Stimulated activated naive B cell treated with anti-CD40 and anti-IgM and Interleukin-4, amounts not matched to agents 10 μg/mL and 1 μg/mL and 100 μg/mL, for 72 hours (primary cell): ENCODE measurements at regions not wholly inside any gene's neighbourhood (a gene's known extent, or its start where the extent isn't known, plus 50 kb on each side); places are given as distances from the start of the nearest gene placed in this dataset.

Source experiments
- ATAC-seq, 2 donors: fragments of 150-1000 bp; cut with Tn5 transposase; replicated peaks; 2 replicates each; pipeline ENCODE4 v1.10.0; 2021; ENCODE audit warnings: moderate library complexity in 1 of 2
- DNase-seq: peaks from one replicate; pipeline ENCODE4 v3.0.0; 2021
- H3K27ac Mint-ChIP-seq: one replicate; pipeline ENCODE4 v1.8.0; 2022; ENCODE audit warnings: mild to moderate bottlenecking, mixed read lengths
- H3K27me3 Mint-ChIP-seq, 2 donors: one replicate each; pipeline ENCODE4 v1.8.0; 2022; ENCODE audit warnings: mixed read lengths in 2 of 2
- H3K36me3 Mint-ChIP-seq, 2 donors: one replicate each; pipeline ENCODE4 v1.8.0; 2022; ENCODE audit warnings: mixed read lengths in 2 of 2, mild to moderate bottlenecking in 1 of 2
- H3K4me1 Mint-ChIP-seq, 2 donors: one replicate each; pipeline ENCODE4 v1.8.0; 2022; ENCODE audit warnings: mixed read lengths in 2 of 2, mild to moderate bottlenecking in 1 of 2
- H3K4me3 Mint-ChIP-seq, 2 donors: one replicate each; pipeline ENCODE4 v1.8.0; 2022; ENCODE audit warnings: mild to moderate bottlenecking in 2 of 2, mixed read lengths in 2 of 2, moderate library complexity in 1 of 2
- H3K9me3 Mint-ChIP-seq, 2 donors: one replicate each; pipeline ENCODE4 v1.8.0; 2022; ENCODE audit warnings: mixed read lengths in 2 of 2, mild to moderate bottlenecking in 1 of 2

DNA sequence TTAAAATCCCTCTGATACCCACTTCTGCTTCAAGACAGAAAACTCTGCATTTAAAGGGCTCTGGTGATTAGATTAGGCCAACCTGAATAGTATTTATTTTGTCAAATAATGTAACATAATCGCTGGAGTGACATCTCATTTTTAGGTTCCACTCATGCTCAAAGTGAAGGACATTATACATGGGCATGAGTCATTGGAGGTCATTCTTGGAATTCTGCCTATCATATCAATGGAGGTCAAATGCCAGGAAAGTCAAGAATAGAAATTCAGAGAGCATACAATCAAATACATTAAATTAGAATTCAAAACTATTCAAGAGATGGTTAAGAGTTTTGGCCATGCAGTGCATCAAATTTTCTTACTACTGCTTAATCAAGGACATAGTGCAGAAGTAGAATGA, 50.8 kb upstream of the PRSS1 start:
- Mint-ChIP-seq H3K9me3 (no peaks in the 10 kb centered on the region), H3K27ac (no peak overlapping the region), H3K4me1 (no peaks in the 10 kb centered on the region), H3K4me3 (no peak overlapping the region), H3K27me3 (peaks cover 11% of the 10 kb centered on the region in 2 donors), H3K36me3 (no peaks in the 10 kb centered on the region)
- ATAC-seq (no peak), DNase-seq (no peak)

DNA sequence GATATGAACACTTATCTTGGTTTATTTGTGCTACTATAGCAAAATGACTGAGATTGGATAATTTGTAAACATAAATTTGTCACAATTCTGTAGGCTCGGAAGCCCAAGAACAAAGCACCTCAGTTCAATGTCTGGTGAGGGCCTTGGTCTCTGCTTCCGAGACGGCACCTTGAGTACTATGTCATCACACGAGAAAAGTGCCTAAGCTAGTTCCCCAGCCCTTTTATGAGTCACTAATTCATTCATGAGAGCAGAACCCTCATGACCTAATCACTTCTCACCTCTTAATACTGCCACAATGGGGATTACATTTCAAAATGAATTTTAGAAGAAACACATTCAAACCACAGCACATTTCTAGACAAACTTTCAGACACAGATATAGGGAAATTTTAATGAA, 52.0 kb upstream of the PRSS1 start:
- Mint-ChIP-seq H3K27me3 (peaks cover 11% of the 10 kb centered on the region in 2 donors), H3K4me1 (no peaks in the 10 kb centered on the region), H3K9me3 (no peaks in the 10 kb centered on the region), H3K4me3 (no peak overlapping the region), H3K36me3 (no peaks in the 10 kb centered on the region), H3K27ac (no peak overlapping the region)
- no peak for DNase-seq
- no peak for ATAC-seq

DNA sequence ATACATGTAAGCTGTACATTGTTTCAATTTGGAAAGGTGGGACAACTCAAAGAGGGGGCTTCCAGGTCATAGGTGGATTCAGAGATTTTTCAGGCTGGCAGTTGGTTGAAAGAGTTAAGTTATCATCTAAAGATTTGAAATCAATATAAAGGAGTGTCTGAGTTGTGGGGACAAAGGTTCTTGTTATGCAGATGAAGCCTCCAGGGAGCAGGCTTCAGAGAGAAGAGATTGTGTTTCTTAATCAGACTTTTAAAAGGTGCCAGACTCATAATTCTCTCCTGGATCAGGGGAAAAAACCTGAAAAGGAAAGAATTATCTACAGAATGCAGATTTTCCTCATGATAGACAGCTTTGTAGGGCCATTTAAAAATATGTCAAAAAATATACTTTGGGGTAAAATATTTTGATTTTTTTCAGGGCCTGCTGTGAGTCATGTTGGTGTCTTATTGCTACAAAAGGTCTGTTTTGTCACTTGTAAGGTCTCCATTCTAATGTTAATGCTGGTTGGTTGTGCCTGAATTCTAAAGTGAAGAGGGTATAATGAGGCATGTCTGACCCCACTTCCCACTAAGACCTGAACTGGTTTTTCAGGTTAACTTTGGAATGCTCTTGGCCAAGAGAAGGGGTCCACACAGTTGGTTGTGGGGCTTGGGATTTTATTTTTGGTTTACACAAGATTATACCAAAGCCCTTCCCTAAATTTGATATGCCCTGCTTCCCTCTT, 52.7 kb upstream of the PRSS1 start:
- H3K27me3 Mint-ChIP-seq, result peaks cover 11% of the 10 kb centered on the region in 2 donors
- no peak for DNase-seq
- no peak overlapping the region for H3K4me3 Mint-ChIP-seq
- no peaks in the 10 kb centered on the region for H3K36me3 Mint-ChIP-seq
- ATAC-seq, result no peak
- H3K27ac Mint-ChIP-seq, result no peak overlapping the region
- no peaks in the 10 kb centered on the region for H3K4me1 Mint-ChIP-seq
- no peaks in the 10 kb centered on the region for H3K9me3 Mint-ChIP-seq

DNA sequence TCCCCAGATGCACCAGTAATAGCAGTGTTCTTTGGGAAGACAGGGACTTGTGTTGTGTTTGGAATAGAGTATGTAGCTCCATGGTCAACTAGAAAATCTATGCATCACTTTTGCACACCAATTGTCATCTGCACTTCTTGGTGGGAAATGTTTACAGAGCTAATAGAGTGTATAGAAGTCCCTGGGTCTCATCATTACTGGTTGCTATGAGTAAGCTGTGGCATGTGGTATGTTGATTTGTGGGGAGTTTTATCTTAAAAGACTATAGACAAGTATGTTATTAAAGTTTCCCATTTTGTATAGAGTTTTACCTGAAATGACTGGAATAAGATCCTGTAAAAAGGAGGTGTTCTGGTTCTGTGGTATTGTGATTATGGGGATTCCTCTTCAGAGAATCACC, 55.4 kb upstream of the PRSS1 start:
- Mint-ChIP-seq H3K9me3 (no peaks in the 10 kb centered on the region), H3K27ac (no peak overlapping the region), H3K27me3 (peaks cover 11% of the 10 kb centered on the region in 2 donors), H3K4me3 (no peak overlapping the region), H3K4me1 (peaks cover 6 to 10% of the 10 kb centered on the region in 2 donors), H3K36me3 (no peaks in the 10 kb centered on the region)
- DNase-seq (no peak), ATAC-seq (no peak)

DNA sequence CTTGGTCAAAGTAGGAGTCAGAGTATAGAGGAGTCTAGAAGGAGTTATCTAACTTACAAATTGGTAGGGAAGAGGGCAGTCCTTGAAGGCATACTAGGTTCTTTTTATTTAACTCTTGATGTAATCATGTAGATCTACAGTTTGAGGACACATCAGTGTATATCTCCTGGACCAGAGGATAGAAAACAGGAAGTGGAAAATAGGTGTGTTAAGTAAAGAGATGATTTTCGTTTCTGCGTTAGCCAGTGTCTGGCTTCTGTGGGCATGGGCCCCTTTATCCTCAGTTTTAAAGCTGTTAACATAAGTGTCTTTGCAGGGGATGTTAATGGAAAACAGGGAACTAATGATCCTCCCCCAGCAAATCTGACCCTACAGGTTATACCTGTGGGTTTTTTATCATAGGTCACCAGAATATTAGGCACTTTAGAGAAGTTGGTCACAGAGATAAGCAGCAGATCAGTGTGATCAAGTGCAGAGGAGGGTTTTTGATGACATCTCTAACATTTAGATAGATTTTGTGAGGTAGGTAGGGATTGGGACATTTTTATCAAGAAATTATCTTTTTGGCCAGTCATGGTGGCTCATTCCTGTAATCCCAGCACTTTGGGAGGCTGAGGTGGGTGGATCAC, 58.6 kb upstream of the PRSS1 start:
- no peak overlapping the region for H3K27ac Mint-ChIP-seq
- H3K9me3 Mint-ChIP-seq, result no peaks in the 10 kb centered on the region
- no peak overlapping the region for H3K4me3 Mint-ChIP-seq
- DNase-seq, result no peak
- H3K4me1 Mint-ChIP-seq, result peaks cover 6 to 10% of the 10 kb centered on the region in 2 donors
- ATAC-seq, result peak; percentile 67 to 73
- no peaks in the 10 kb centered on the region for H3K36me3 Mint-ChIP-seq
- H3K27me3 Mint-ChIP-seq, result peaks cover 4 to 7% of the 10 kb centered on the region in 2 donors

DNA sequence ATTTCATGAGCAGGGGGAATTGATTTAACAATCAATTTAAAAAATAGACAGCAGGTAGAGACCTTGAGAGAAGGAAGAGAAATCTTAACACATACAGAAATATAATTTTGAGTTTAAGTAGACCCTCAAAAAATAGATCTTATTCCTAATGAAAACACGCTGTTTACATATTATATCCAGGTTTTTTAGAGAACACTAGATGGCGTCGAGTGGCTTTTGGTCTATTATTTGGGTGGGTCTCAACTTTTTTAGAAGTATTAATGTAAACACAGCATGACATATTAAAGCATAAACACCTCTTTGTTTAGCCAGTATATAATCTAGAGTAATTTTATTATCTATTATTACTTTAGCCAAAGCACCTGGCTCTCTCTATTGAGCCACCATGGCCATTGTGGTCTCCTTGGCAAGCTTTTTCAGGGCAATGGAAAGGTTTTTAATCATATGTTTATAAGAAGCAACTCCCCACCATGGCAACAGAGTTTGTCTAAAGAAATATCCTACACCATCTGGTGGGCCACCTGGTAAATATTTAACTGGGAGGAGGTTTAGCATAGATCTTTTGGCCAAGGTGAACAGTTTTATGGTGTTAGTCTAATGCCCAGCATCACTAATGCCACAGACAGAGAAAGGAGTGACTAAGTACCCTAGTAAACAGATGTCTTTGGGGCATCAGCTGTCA, 59.7 kb upstream of the PRSS1 start:
- peaks cover 6 to 10% of the 10 kb centered on the region in 2 donors for H3K4me1 Mint-ChIP-seq
- H3K36me3 Mint-ChIP-seq, result no peaks in the 10 kb centered on the region
- H3K4me3 Mint-ChIP-seq, result no peak overlapping the region
- H3K27me3 Mint-ChIP-seq, result no peaks in the 10 kb centered on the region
- H3K27ac Mint-ChIP-seq, result no peak overlapping the region
- ATAC-seq (no peak), DNase-seq (no peak)
- no peaks in the 10 kb centered on the region for H3K9me3 Mint-ChIP-seq

DNA sequence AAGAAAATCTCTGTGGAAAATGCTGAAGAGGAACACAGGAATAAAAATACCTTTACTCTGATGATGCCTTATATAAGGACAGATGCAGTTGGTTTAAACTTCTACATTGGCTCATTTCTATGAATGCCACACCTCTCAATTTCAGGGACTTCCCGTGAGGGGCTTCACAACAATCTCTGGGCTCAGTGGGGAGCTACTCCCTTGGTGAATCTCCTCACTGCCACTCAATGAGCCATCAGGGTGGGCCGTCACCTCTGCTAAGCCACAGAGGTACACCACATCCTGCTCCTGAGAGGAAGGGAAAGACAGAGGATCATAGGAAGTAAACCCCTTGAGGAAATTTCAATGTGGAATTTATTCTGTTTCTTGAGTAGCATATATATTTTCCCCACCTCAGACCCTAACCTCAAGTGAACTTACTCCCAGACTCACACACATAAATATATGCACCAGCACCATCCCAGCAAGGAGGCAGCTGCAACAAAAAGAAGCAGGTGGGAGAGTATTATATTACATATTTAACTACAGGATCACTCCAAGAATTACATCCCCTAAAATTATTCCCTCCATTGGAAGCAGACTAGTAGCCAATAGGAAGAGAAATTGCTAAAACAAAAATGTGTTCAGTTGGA, 63.3 kb upstream of the PRSS1 start:
- Mint-ChIP-seq H3K27ac (no peak overlapping the region), H3K36me3 (no peaks in the 10 kb centered on the region), H3K4me1 (peaks cover 7% of the 10 kb centered on the region in 2 donors), H3K27me3 (peaks cover 14 to 15% of the 10 kb centered on the region in 2 donors), H3K9me3 (no peaks in the 10 kb centered on the region), H3K4me3 (no peak overlapping the region)
- DNase-seq (no peak), ATAC-seq (no peak)

DNA sequence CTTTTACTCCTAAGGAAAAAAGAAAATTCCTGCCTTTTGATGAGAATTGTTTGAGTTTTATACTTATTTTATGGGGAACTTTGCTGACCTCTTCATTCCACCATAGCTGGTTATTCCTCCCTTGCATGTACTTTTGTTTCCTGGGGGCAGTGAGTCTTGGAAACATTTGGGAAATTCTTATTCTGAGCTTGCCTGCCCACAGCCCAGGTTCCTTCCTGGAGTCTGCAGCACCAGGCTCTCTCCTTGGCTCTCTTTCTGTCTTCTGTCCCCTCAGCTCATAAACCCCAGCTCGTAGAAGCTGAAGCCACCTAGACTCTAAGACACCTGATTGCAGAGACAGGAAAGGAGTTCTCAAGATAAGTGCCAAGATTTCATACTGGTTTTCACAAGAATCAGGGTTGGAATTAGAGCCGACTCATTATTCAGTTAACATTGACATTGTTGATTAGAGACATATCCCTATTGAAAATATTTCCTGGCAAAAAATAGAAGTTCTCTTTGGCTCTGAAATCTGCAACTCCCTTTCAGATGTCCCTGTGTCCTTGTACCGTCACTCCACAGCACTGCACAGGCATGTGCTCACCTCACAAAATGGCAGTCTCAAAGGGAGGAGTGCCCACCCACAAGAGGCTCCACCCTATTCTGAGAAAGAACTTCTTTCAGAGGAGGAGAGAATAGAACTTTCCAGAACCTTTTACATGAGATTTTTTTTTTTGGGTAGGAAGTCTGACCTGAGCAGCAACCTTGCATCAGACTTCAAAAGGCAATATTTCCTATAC, 67.8 kb upstream of the PRSS1 start:
- H3K4me3 Mint-ChIP-seq, result no peak overlapping the region
- no peak overlapping the region for H3K27ac Mint-ChIP-seq
- DNase-seq (no peak), ATAC-seq (no peak)
- peaks cover 0 to 2% of the 10 kb centered on the region in 2 donors for H3K4me1 Mint-ChIP-seq
- H3K27me3 Mint-ChIP-seq, result peaks cover 14 to 15% of the 10 kb centered on the region in 2 donors
- peaks cover 2 to 8% of the 10 kb centered on the region in 2 donors for H3K36me3 Mint-ChIP-seq
- peaks cover 6% of the 10 kb centered on the region in 2 donors for H3K9me3 Mint-ChIP-seq

DNA sequence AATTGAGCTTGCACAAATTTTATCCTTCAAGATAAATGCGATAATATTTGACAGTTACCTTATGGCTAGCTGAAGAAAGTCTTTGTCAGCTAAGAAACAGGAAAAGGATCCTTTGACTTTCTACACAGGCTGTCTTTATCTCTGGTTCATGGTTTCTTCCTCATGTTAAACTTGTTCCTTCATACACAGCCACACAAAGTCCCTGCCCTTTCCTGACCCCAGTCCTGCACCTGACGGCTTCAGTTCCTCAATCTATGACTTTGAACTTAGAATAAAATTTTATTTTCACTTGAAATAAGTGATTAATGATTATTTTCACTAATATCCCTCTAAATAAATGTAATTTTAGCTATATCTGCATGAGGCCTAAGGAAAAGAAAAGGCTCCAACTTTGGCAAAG, 77.8 kb upstream of the PRSS1 start:
- Mint-ChIP-seq H3K4me3 (no peak overlapping the region), H3K9me3 (no peaks in the 10 kb centered on the region), H3K4me1 (peaks cover 24 to 35% of the 10 kb centered on the region in 2 donors), H3K27me3 (no peaks in the 10 kb centered on the region), H3K27ac (no peak overlapping the region), H3K36me3 (no peaks in the 10 kb centered on the region)
- no peak for DNase-seq
- ATAC-seq, result peak; percentile 45 to 54

DNA sequence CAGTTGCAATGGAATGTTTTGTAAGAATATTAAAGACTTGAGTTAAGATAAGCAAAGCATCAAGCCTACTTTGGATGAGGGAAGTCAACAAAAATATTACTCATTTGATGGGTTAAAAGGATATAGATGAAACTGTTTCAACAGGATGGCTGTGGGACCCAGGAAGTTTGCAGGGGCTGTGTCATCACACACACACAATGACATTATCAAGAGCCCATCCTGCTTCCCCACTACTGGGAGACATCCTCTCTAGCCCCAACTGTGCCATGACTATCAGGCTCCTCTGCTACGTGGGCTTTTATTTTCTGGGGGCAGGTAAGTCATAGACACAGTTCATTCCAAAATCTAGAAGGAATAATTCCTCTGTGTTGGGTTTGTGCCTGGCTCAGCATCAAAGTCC, 78.8 kb upstream of the PRSS1 start:
- ATAC-seq (no peak), DNase-seq (no peak)
- Mint-ChIP-seq H3K4me1 (peaks cover 24 to 35% of the 10 kb centered on the region in 2 donors), H3K27ac (peak overlapping the region; percentile 25), H3K36me3 (no peaks in the 10 kb centered on the region), H3K4me3 (no peak overlapping the region), H3K27me3 (no peaks in the 10 kb centered on the region), H3K9me3 (no peaks in the 10 kb centered on the region)

DNA sequence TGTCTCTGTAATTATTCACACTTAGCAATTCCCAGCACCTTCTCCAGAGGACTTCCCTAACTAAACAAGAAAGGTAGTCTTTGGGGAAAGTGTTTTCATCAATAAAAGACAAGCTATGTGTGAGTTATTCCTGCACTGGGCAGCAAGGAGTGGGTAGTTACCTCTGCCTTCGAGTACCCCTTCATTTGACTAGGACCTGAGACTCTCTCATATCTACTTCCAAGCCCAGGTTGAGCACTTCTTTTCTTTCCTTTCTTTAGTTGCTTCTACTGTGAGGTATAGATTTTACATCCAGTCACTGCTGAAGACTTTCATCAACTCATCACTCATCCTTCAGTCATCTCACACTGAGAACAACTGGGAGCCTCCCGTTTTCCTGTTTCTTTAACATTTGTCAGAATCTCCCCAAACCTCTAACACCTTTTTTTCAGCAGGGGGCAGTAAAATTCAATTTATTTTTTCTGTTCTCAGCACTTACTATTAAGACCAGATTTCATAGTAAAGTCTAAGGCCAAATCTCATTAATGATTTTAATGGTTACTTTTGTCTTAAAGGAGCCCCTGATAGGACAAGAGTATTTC, 80.1 kb upstream of the PRSS1 start:
- H3K27ac Mint-ChIP-seq, result no peak overlapping the region
- no peaks in the 10 kb centered on the region for H3K27me3 Mint-ChIP-seq
- ATAC-seq (peak; percentile 29 to 54), DNase-seq (no peak)
- peaks cover 24 to 35% of the 10 kb centered on the region in 2 donors for H3K4me1 Mint-ChIP-seq
- no peaks in the 10 kb centered on the region for H3K36me3 Mint-ChIP-seq
- no peak overlapping the region for H3K4me3 Mint-ChIP-seq
- no peaks in the 10 kb centered on the region for H3K9me3 Mint-ChIP-seq

DNA sequence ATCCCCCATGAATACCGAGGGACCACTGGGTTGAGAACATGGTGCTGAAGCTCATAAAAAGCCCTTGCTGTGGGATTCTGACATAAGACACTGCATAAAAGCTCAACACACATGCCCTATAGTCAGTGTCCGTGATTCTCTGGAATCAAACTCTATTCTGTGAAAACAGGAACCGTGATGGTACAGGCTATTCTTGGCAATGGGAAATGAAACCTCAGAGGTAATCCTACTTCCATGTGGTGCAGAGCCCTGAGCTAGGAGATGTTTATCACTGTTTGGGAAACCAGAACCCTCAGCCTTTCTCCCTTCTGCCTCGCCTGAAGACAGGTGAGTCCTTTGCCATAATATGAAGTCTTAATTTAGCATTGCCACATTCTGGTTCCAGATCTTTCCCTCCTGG, 80.8 kb upstream of the PRSS1 start:
- DNase-seq (peak; percentile 20), ATAC-seq (peak; percentile 94 to 96)
- peaks cover 24 to 35% of the 10 kb centered on the region in 2 donors for H3K4me1 Mint-ChIP-seq
- H3K9me3 Mint-ChIP-seq, result no peaks in the 10 kb centered on the region
- no peak overlapping the region for H3K27ac Mint-ChIP-seq
- H3K4me3 Mint-ChIP-seq, result no peak overlapping the region
- no peaks in the 10 kb centered on the region for H3K36me3 Mint-ChIP-seq
- no peaks in the 10 kb centered on the region for H3K27me3 Mint-ChIP-seq

DNA sequence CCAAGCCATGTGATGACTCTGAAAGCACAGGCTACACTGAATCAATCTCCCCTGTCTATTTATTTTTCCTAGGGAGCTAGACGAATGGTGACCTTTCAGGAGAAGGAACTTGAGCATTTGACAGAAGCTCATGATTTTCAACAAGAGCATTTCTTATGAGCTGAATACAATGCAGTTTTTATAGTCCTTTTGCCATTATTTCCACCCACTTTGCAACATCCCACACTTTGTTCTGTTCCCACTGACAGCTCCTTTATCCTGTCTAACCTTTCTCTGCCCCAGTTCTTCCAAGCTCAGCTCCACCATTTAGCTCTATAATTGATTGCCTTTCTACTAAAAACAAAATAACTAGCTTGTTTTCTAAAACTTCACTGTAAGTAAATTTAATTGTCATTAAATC, 91.9 kb upstream of the PRSS1 start:
- Mint-ChIP-seq H3K4me1 (no peaks in the 10 kb centered on the region), H3K4me3 (no peak overlapping the region), H3K9me3 (peaks cover 0 to 3% of the 10 kb centered on the region in 2 donors), H3K27ac (no peak overlapping the region), H3K36me3 (no peaks in the 10 kb centered on the region), H3K27me3 (peaks cover 5 to 6% of the 10 kb centered on the region in 2 donors)
- ATAC-seq (no peak), DNase-seq (no peak)

DNA sequence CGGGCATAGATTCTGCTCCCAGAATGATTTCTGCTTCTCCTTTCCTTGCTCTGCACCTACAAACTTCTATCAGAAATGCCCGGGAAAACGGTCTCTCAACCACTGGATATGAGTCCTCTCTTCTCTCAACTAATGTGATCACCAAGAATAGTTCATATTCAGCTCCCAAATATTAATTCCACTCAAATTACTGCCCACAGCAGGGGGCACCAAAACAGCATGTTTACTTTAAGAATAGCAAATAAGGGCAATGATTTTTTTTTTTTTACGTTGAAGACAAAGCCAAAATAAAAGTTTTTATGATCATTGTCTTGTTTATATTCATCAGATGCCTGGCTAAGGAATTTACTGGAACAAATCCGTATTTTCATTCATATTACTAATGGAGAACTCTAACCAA, 94.9 kb upstream of the PRSS1 start:
- H3K27ac Mint-ChIP-seq, result no peak overlapping the region
- H3K4me3 Mint-ChIP-seq, result no peak overlapping the region
- no peaks in the 10 kb centered on the region for H3K36me3 Mint-ChIP-seq
- no peak for ATAC-seq
- peaks cover 0 to 13% of the 10 kb centered on the region in 2 donors for H3K27me3 Mint-ChIP-seq
- peaks cover 0 to 4% of the 10 kb centered on the region in 2 donors for H3K9me3 Mint-ChIP-seq
- H3K4me1 Mint-ChIP-seq, result no peaks in the 10 kb centered on the region
- no peak for DNase-seq
